ENCODE measurements at regions not wholly inside any gene's neighbourhood (a gene's known extent, or its start where the extent isn't known, plus 50 kb on each side); places are given as distances from the start of the nearest gene placed in this dataset.

DNA sequence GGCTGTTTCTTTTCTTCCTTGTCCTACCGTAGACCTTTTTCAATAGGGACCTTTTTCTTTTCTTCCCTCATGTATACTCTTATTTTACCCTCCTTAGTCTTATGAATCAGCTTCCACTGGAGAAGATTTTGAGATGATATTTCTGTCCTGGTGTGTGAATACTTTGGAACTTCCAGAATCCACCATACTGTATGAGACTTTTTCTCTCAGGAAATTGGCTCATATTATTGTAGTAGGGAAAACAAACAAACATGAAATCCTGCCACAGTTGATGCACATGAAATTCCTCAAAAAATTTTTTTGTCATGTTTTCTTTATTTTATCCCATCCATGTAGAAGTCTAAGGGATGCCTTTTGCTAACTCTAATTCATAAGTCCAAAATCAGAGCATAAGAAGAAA is 289.3 kb upstream of the PLSCR5 start:
- no peaks in the 10 kb centered on the region for H3K9me3 ChIP-seq
- no peak overlapping the region for H3K27ac ChIP-seq
- H3K4me3 ChIP-seq = no peak overlapping the region
- H3K36me3 ChIP-seq = no peaks in the 10 kb centered on the region
- TF ChIP-seq POLR2A (IDR thresholded peaks at IDR 0.05) = no peak
- TF ChIP-seq, protein P1, sequence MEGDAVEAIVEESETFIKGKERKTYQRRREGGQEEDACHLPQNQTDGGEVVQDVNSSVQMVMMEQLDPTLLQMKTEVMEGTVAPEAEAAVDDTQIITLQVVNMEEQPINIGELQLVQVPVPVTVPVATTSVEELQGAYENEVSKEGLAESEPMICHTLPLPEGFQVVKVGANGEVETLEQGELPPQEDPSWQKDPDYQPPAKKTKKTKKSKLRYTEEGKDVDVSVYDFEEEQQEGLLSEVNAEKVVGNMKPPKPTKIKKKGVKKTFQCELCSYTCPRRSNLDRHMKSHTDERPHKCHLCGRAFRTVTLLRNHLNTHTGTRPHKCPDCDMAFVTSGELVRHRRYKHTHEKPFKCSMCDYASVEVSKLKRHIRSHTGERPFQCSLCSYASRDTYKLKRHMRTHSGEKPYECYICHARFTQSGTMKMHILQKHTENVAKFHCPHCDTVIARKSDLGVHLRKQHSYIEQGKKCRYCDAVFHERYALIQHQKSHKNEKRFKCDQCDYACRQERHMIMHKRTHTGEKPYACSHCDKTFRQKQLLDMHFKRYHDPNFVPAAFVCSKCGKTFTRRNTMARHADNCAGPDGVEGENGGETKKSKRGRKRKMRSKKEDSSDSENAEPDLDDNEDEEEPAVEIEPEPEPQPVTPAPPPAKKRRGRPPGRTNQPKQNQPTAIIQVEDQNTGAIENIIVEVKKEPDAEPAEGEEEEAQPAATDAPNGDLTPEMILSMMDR (IDR thresholded peaks at IDR 0.05) = no peak
- no peaks in the 10 kb centered on the region for H3K4me1 ChIP-seq
- DNase-seq = no peak
- H3K27me3 ChIP-seq = no peaks in the 10 kb centered on the region

DNA sequence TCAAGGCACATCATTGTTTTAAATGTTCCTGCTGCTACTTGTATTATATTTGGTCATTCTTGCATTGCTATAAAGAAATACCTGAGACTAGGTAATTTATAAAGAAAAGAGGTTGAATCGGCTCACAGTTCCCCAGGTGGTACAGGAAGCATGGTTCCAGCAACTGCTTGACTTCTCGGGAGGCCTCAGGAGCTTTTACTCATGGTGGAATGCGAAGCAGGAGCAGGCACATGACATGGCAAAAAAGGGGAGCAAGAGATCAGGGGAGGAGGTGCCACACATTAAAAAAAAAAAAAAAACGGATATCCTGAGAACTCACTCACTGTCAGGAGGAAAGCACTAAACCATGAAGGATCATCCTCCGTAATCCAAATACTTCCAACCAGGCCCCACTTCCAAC is 286.9 kb upstream of the PLSCR5 start:
- H3K27ac ChIP-seq = no peak overlapping the region
- no peaks in the 10 kb centered on the region for H3K36me3 ChIP-seq
- TF ChIP-seq POLR2A (IDR thresholded peaks at IDR 0.05) = no peak
- TF ChIP-seq, protein P1 (IDR thresholded peaks at IDR 0.05) = no peak
- no peaks in the 10 kb centered on the region for H3K27me3 ChIP-seq
- H3K4me3 ChIP-seq = no peak overlapping the region
- DNase-seq = no peak
- H3K4me1 ChIP-seq = no peaks in the 10 kb centered on the region
- H3K9me3 ChIP-seq = no peaks in the 10 kb centered on the region

- no peak for DNase-seq
- H3K36me3 ChIP-seq = no peaks in the 10 kb centered on the region
- no peaks in the 10 kb centered on the region for H3K27me3 ChIP-seq
- no peak overlapping the region for H3K4me3 ChIP-seq
- no peak overlapping the region for H3K27ac ChIP-seq
- no peaks in the 10 kb centered on the region for H3K9me3 ChIP-seq
- TF ChIP-seq, protein P1 (IDR thresholded peaks at IDR 0.05) = no peak
- no peak for TF ChIP-seq POLR2A (IDR thresholded peaks at IDR 0.05)
- H3K4me1 ChIP-seq = no peaks in the 10 kb centered on the region
Measured at GRCh38 chr3:146889626-146890025, 284.5 kb upstream of the PLSCR5 start.

- TF ChIP-seq, protein P1 (IDR thresholded peaks at IDR 0.05) = no peak
- no peak for TF ChIP-seq POLR2A (IDR thresholded peaks at IDR 0.05)
- H3K27ac ChIP-seq = no peak overlapping the region
- no peak overlapping the region for H3K4me3 ChIP-seq
- H3K27me3 ChIP-seq = no peaks in the 10 kb centered on the region
- H3K36me3 ChIP-seq = no peaks in the 10 kb centered on the region
- DNase-seq = no peak
- H3K4me1 ChIP-seq = no peaks in the 10 kb centered on the region
- no peaks in the 10 kb centered on the region for H3K9me3 ChIP-seq
Measured at GRCh38 chr3:146888176-146888575, 283.0 kb upstream of the PLSCR5 start.

DNA sequence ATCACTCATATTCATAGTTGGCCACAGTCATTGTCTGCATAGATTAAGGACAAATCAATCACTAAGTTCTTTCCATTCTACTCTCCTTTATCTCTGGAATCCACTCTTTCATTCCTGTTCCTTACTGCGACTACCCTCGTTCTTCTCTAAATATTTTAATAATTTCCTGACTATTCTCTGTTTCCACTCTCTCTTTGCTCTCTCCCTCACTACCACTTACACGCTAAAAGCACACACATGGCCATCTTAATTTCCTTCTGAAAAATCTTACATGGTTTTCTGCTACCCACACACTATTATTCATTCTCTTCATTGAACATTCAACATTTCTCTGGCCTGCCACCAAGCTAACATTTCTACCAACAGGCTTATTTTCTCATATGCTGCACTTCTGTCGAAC is 279.6 kb upstream of the PLSCR5 start:
- TF ChIP-seq, protein P1 (IDR thresholded peaks at IDR 0.05) = no peak
- no peak for TF ChIP-seq POLR2A (IDR thresholded peaks at IDR 0.05)
- H3K4me1 ChIP-seq = no peaks in the 10 kb centered on the region
- no peaks in the 10 kb centered on the region for H3K36me3 ChIP-seq
- DNase-seq = no peak
- no peak overlapping the region for H3K4me3 ChIP-seq
- no peak overlapping the region for H3K27ac ChIP-seq
- H3K9me3 ChIP-seq = no peaks in the 10 kb centered on the region
- no peaks in the 10 kb centered on the region for H3K27me3 ChIP-seq

DNA sequence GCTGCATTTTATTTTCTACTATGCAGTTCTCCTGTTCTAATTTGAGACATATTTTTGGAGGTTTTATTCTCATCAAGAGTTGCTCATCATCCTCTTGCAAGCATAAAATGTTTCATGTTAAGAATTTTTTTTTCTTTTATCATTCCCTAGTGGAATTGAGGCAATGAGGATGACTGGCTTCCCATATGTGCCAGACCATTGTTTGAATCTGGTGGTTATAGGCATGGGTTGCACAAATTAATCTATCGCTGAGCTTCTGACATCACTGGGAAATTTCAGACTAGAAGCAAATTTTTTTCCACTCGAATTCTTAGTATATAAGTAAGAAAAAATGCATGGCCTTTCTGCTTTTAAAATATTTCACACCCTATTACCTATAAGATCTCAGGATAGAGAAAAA is 279.1 kb upstream of the PLSCR5 start:
- H3K27ac ChIP-seq = no peak overlapping the region
- no peak for TF ChIP-seq POLR2A (IDR thresholded peaks at IDR 0.05)
- TF ChIP-seq, protein P1 (IDR thresholded peaks at IDR 0.05) = no peak

More for the DNA sequence above, 279.1 kb upstream of the PLSCR5 start:
- no peaks in the 10 kb centered on the region for H3K4me1 ChIP-seq
- H3K36me3 ChIP-seq = no peaks in the 10 kb centered on the region
- H3K9me3 ChIP-seq = no peaks in the 10 kb centered on the region
- H3K27me3 ChIP-seq = no peaks in the 10 kb centered on the region
- no peak overlapping the region for H3K4me3 ChIP-seq
- DNase-seq = no peak

Measured in Peyer's patch (tissue), 4 donors.